Activated T-helper 2 cell treated with anti-CD3 and anti-CD28 coated beads, Interferon-gamma antibody, Interleukin-2, Interleukin-4, amounts not matched to agents 10 μg/mL and 5 μg/mL and 100 μg/mL, durations not matched to agents 14 hours and 24 hours and 36 hours (primary cell): ENCODE measurements at regions not wholly inside any gene's neighbourhood (a gene's known extent, or its start where the extent isn't known, plus 50 kb on each side); places are given as distances from the start of the nearest gene placed in this dataset.

Source experiments
- DNase-seq: peaks from one replicate; pipeline ENCODE4 v3.0.0; 2021; ENCODE audit warnings: low spot score
- H3K27ac Mint-ChIP-seq: one replicate; pipeline ENCODE4 v1.8.0; 2021; ENCODE audit warnings: mixed read lengths
- H3K27me3 Mint-ChIP-seq: one replicate; pipeline ENCODE4 v1.8.0; 2021; ENCODE audit warnings: low read depth, mixed read lengths
- H3K36me3 Mint-ChIP-seq: one replicate; pipeline ENCODE4 v1.8.0; 2021; ENCODE audit warnings: low read depth, mixed read lengths
- H3K4me1 Mint-ChIP-seq: one replicate; pipeline ENCODE4 v1.8.0; 2021; ENCODE audit warnings: low read depth, mixed read lengths
- H3K4me3 Mint-ChIP-seq: one replicate; pipeline ENCODE4 v1.8.0; 2021; ENCODE audit warnings: low read depth, mild to moderate bottlenecking, moderate library complexity, mixed read lengths
- H3K9me3 Mint-ChIP-seq: one replicate; pipeline ENCODE4 v1.8.0; 2021; ENCODE audit warnings: mixed read lengths
- intact Hi-C: fragments of 100-400 bp; cut with micrococcal nuclease; formaldehyde crosslinking; loops from one replicate; pipeline ENCODE4 v1.15.1; 2023

- H3K27ac Mint-ChIP-seq, result no peak overlapping the region
- H3K9me3 Mint-ChIP-seq, result no peaks in the 10 kb centered on the region
- no peak for DNase-seq
- H3K36me3 Mint-ChIP-seq, result no peaks in the 10 kb centered on the region
- H3K27me3 Mint-ChIP-seq, result no peaks in the 10 kb centered on the region
- H3K4me3 Mint-ChIP-seq, result no peak overlapping the region
- intact Hi-C loops, result no loop called here
- no peaks in the 10 kb centered on the region for H3K4me1 Mint-ChIP-seq
Observed at GRCh38 chr13:78410164-78410563, 193.2 kb downstream of the POU4F1 start.

DNA sequence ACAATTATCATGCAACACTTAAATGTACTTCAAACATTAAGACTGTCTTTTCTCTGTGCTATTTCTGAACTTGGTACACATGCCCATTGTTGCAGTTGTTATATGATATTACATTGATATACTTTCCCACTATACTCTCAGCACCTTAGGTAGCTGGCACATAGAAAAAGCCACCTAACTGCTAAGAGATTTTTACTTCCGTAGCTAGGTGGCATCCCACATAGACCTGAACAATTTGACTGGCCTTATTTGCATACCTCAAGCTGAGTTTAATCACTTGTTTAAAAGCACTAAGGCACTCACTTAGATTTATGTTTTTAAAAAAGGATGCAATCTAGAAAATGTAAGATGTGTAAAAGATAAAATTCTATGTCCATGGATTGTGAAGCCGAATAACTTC is 194.2 kb downstream of the POU4F1 start:
- DNase-seq, result no peak
- H3K4me3 Mint-ChIP-seq, result no peak overlapping the region
- H3K9me3 Mint-ChIP-seq, result no peaks in the 10 kb centered on the region
- intact Hi-C loops, result no loop called here
- no peaks in the 10 kb centered on the region for H3K27me3 Mint-ChIP-seq
- no peaks in the 10 kb centered on the region for H3K4me1 Mint-ChIP-seq
- H3K27ac Mint-ChIP-seq, result no peak overlapping the region
- no peaks in the 10 kb centered on the region for H3K36me3 Mint-ChIP-seq

DNA sequence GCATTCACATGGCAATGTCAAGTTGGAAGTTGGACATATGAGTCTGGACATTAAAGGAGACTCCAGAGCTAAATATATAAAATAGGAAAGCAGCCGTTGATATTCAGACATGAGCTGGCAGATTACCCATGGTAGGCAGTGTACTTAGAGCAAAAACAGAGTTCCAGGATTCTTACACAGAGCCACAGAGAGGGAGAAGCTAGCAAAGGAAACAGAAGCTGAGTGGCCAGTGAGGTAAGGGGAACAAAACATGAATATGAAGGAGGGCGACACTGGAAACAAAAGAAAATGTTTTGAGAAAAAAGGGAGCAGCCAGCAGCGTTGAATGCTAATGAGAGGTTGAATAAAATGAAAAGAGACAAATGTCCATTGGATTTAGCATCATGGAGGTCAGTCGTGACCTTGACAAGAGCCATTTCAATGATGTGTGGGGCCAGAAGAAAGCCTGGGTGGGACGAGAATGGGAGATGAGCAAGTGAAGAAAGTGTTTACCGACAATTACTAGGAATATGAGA is 198.4 kb downstream of the POU4F1 start:
- intact Hi-C loops, result no loop called here
- no peak overlapping the region for H3K4me3 Mint-ChIP-seq
- no peak for DNase-seq
- no peaks in the 10 kb centered on the region for H3K4me1 Mint-ChIP-seq
- no peaks in the 10 kb centered on the region for H3K9me3 Mint-ChIP-seq
- no peaks in the 10 kb centered on the region for H3K36me3 Mint-ChIP-seq
- no peaks in the 10 kb centered on the region for H3K27me3 Mint-ChIP-seq
- no peak overlapping the region for H3K27ac Mint-ChIP-seq

DNA sequence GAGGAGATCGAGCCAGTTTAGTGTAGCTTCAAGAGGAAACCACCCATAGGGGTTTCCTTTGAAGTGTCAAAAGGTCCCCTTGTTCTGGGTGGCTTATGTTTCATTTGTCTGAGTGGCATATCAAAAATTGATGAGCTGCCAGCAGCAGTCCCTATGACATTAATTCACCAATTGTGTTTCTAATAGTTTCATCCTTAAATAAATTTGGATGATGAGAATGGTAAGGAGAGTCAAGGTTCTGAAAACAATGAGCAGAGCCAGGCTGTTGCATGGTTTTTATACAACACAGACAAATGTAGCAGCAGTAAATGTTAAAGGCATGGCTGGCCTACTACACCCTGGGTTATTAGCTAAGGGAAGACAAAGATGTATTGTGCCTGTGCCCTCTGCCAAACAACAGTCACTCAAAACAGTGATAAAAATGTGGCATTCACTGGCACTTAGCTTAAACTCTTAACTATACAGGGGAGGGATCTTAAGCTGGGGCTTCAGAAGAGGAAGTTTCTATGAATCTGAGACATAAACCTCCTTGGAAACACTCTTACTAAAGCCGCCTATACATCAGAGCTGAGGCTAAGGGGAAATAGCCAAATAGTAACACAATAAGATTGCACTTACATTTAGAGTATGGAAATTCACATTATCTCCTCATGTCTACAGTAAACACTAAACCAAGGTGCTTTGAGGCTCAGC is 200.5 kb downstream of the POU4F1 start:
- DNase-seq, result no peak
- Mint-ChIP-seq H3K4me1 (no peaks in the 10 kb centered on the region), H3K36me3 (no peaks in the 10 kb centered on the region), H3K27me3 (no peaks in the 10 kb centered on the region), H3K9me3 (no peaks in the 10 kb centered on the region), H3K27ac (no peak overlapping the region), H3K4me3 (no peak overlapping the region)
- intact Hi-C loops, result no loop called here

- Mint-ChIP-seq H3K36me3 (no peaks in the 10 kb centered on the region), H3K4me3 (no peak overlapping the region), H3K27me3 (no peaks in the 10 kb centered on the region), H3K27ac (no peak overlapping the region), H3K9me3 (no peaks in the 10 kb centered on the region), H3K4me1 (no peaks in the 10 kb centered on the region)
- no peak for DNase-seq
- intact Hi-C loops, result no loop called here
Observed at GRCh38 chr13:78401873-78402707, 201.3 kb downstream of the POU4F1 start.

- no peak overlapping the region for H3K4me3 Mint-ChIP-seq
- no peak overlapping the region for H3K27ac Mint-ChIP-seq
- intact Hi-C loops, result no loop called here
- H3K9me3 Mint-ChIP-seq, result no peaks in the 10 kb centered on the region
- no peaks in the 10 kb centered on the region for H3K27me3 Mint-ChIP-seq
- no peak for DNase-seq
- no peaks in the 10 kb centered on the region for H3K4me1 Mint-ChIP-seq
- no peaks in the 10 kb centered on the region for H3K36me3 Mint-ChIP-seq
Observed at GRCh38 chr13:78398743-78399410, 204.5 kb downstream of the POU4F1 start.

GRCh38 chr13:78393286-78394142 is 209.8 kb downstream of the POU4F1 start:
- no peaks in the 10 kb centered on the region for H3K4me1 Mint-ChIP-seq
- DNase-seq, result no peak
- no peaks in the 10 kb centered on the region for H3K36me3 Mint-ChIP-seq
- no peak overlapping the region for H3K4me3 Mint-ChIP-seq
- no peaks in the 10 kb centered on the region for H3K9me3 Mint-ChIP-seq
- intact Hi-C loops, result no loop called here
- H3K27ac Mint-ChIP-seq, result no peak overlapping the region
- H3K27me3 Mint-ChIP-seq, result no peaks in the 10 kb centered on the region

GRCh38 chr13:78383899-78384298 is 219.5 kb downstream of the POU4F1 start:
- DNase-seq, result no peak
- intact Hi-C loops, result no loop called here
- Mint-ChIP-seq H3K27ac (no peak overlapping the region), H3K9me3 (no peaks in the 10 kb centered on the region), H3K36me3 (no peaks in the 10 kb centered on the region), H3K27me3 (no peaks in the 10 kb centered on the region), H3K4me3 (no peak overlapping the region), H3K4me1 (no peaks in the 10 kb centered on the region)

- no peak overlapping the region for H3K4me3 Mint-ChIP-seq
- no peaks in the 10 kb centered on the region for H3K36me3 Mint-ChIP-seq
- intact Hi-C loops, result no loop called here
- no peaks in the 10 kb centered on the region for H3K4me1 Mint-ChIP-seq
- no peak overlapping the region for H3K27ac Mint-ChIP-seq
- no peak for DNase-seq
- H3K27me3 Mint-ChIP-seq, result no peaks in the 10 kb centered on the region
- H3K9me3 Mint-ChIP-seq, result no peaks in the 10 kb centered on the region
Observed at GRCh38 chr13:78383071-78383484, 220.3 kb downstream of the POU4F1 start.

DNA sequence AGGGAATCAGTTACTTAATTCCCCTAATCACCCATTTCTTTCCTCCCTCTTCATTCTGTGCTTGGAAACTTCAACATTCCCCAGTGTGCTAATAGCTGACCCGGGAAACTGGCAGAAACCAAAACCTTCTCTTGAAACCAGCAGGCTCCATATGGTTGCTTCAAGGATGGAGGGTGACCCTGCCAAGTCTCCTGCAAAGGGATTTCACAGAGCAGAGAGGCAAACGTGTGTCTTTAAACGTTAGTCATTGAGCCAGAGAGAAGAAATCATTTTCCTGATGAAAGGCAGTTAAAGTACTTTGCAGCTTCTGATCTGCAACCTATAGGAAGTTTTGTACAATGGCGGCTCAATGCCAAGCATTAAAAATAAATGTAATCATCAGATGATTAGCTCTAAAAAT is 220.9 kb downstream of the POU4F1 start:
- Mint-ChIP-seq H3K9me3 (no peaks in the 10 kb centered on the region), H3K27me3 (no peaks in the 10 kb centered on the region), H3K4me3 (no peak overlapping the region), H3K36me3 (no peaks in the 10 kb centered on the region), H3K4me1 (no peaks in the 10 kb centered on the region), H3K27ac (no peak overlapping the region)
- no peak for DNase-seq
- intact Hi-C loops, result no loop called here

- Mint-ChIP-seq H3K9me3 (no peaks in the 10 kb centered on the region), H3K27ac (no peak overlapping the region), H3K36me3 (no peaks in the 10 kb centered on the region), H3K27me3 (no peaks in the 10 kb centered on the region), H3K4me1 (no peaks in the 10 kb centered on the region), H3K4me3 (no peak overlapping the region)
- intact Hi-C loops, result no loop called here
- DNase-seq, result no peak
Observed at GRCh38 chr13:78376822-78377221, 226.5 kb downstream of the POU4F1 start.

GRCh38 chr13:78376033-78376432 is 227.3 kb downstream of the POU4F1 start:
- Mint-ChIP-seq H3K27me3 (no peaks in the 10 kb centered on the region), H3K9me3 (no peaks in the 10 kb centered on the region), H3K36me3 (no peaks in the 10 kb centered on the region), H3K4me3 (no peak overlapping the region), H3K4me1 (no peaks in the 10 kb centered on the region), H3K27ac (no peak overlapping the region)
- intact Hi-C loops, result no loop called here
- DNase-seq, result no peak
